ENCODE measurements at regions not wholly inside any gene's neighbourhood (a gene's known extent, or its start where the extent isn't known, plus 50 kb on each side); places are given as distances from the start of the nearest gene placed in this dataset.

- TF ChIP-seq CTCF (conservative IDR thresholded peaks at IDR 0.05) (no peak), ZFX (IDR thresholded peaks at IDR 0.05) (no peak)
Measured at GRCh38 chr9:90948156-90948555, 146.5 kb downstream of the SYK start.
